A673 (cell line): ENCODE measurements at regions not wholly inside any gene's neighbourhood (a gene's known extent, or its start where the extent isn't known, plus 50 kb on each side); places are given as distances from the start of the nearest gene placed in this dataset.

Experiments
- BruUV-seq: library from RNA; stranded (reverse); fragments of 400-500 nt; replicated peaks from 2 replicates; lab custom pipeline; 2021; lab: Mats Ljungman, UMichigan
- CTCF ChIA-PET: fragments of 300-600 bp; sonication (Branson Sonifier 250); formaldehyde crosslinking; loops from one replicate; lab custom pipeline; 2022; ENCODE audit warnings: antibody characterized with exemption; lab: Charles Lee
- POLR2A ChIA-PET: fragments of 300-600 bp; sonication (Branson Sonifier 250); formaldehyde crosslinking; loops from one replicate; lab custom pipeline; 2022; ENCODE audit warnings: antibody characterized with exemption; ENCODE audit not compliant: low non-redundant PET; lab: Charles Lee
- DNase-seq: peaks from one replicate; pipeline ENCODE4 v3.0.0-alpha.2; 2015; ENCODE audit warnings: low spot score
- H3K27ac ChIP-seq: fragments of 200-600 bp; sonication (generic); 2 replicates; pipeline ENCODE4 v1.5.1; 2016; ENCODE audit warnings: mixed run types, low read depth, mild to moderate bottlenecking, mixed read lengths, antibody characterized with exemption, low read length; ENCODE audit not compliant: poor library complexity, severe bottlenecking
- H3K27me3 ChIP-seq: fragments of 200-600 bp; sonication (generic); replicated peaks from 2 replicates; pipeline ENCODE4 v1.6.1; 2017; ENCODE audit warnings: mixed run types, low read depth, mild to moderate bottlenecking, mixed read lengths, antibody characterized with exemption, low read length; ENCODE audit not compliant: insufficient read depth, poor library complexity
- H3K36me3 ChIP-seq: fragments of 200-600 bp; sonication (generic); 2 replicates; pipeline ENCODE4 v1.6.1; 2016; ENCODE audit warnings: mixed run types, mild to moderate bottlenecking, mixed read lengths, antibody characterized with exemption, low read length; ENCODE audit not compliant: insufficient read depth, poor library complexity, severe bottlenecking
- H3K4me1 ChIP-seq: fragments of 200-600 bp; sonication (generic); 2 replicates; pipeline ENCODE4 v1.6.1; 2017; ENCODE audit warnings: mixed run types, mild to moderate bottlenecking, mixed read lengths, antibody characterized with exemption, low read length; ENCODE audit not compliant: insufficient read depth, poor library complexity, severe bottlenecking
- H3K4me3 ChIP-seq: fragments of 200-600 bp; sonication (generic); 2 replicates; pipeline ENCODE4 v1.5.1; 2016; ENCODE audit warnings: low read depth, mixed run types, mild to moderate bottlenecking, mixed read lengths, low read length; ENCODE audit not compliant: poor library complexity, severe bottlenecking
- H3K9me3 ChIP-seq: fragments of 200-600 bp; sonication (generic); 2 replicates; pipeline ENCODE4 v1.6.1; 2016; ENCODE audit warnings: mixed run types, low read depth, mild to moderate bottlenecking, mixed read lengths, antibody characterized with exemption, low read length; ENCODE audit not compliant: poor library complexity, severe bottlenecking
- EZH2 ChIP-seq: fragments of 200-600 bp; sonication (generic); IDR thresholded peaks from 2 replicates; pipeline ENCODE4 v1.6.1; 2017; ENCODE audit warnings: borderline replicate concordance, low read depth, mild to moderate bottlenecking, mixed read lengths, antibody characterized with exemption, low read length; ENCODE audit not compliant: poor library complexity, severe bottlenecking
- intact Hi-C: fragments of 100-400 bp; cut with micrococcal nuclease; formaldehyde crosslinking; loops from one replicate; pipeline ENCODE4 v1.10.0; 2022; ENCODE audit not compliant: unreplicated experiment
- TF ChIP-seq, protein P1 (sequence below): fragments of 300-800, 200-600 bp; sonication (generic); conservative IDR thresholded peaks from 2 replicates; pipeline ENCODE4 v1.5.1; 2017; ENCODE audit warnings: low read depth, mild to moderate bottlenecking, antibody characterized with exemption, low read length, moderate library complexity, mixed read lengths

DNA sequence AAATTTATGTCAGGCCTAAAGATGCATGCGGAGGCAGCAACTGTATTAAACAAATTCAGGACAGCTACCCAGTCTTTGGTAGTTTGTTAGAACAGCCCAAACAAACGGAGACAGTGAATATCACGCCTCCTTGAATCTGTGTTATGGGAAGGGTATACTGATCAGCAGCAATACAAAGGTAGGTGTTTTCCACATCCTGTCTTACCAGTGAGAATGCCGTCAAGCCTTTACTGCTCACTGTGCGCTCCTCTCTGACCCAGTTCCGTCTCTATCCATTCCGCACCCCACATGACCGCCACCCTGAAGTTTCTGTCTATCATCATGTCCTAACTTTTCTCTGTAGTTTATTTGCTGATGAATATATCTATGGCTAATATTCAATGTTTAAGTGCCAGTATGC is 473.3 kb downstream of the LPIN1 start:
- Histone ChIP-seq H3K36me3 (no peaks in the 10 kb centered on the region), H3K27me3 (no peaks in the 10 kb centered on the region), H3K4me1 (no peaks in the 10 kb centered on the region), H3K4me3 (no peak overlapping the region), H3K9me3 (peaks cover 15% of the 10 kb centered on the region), H3K27ac (no peak overlapping the region)
- intact Hi-C loops = no loop called here
- ChIA-PET CTCF (no interaction called here), POLR2A (no interaction called here)
- TF ChIP-seq, protein P1, sequence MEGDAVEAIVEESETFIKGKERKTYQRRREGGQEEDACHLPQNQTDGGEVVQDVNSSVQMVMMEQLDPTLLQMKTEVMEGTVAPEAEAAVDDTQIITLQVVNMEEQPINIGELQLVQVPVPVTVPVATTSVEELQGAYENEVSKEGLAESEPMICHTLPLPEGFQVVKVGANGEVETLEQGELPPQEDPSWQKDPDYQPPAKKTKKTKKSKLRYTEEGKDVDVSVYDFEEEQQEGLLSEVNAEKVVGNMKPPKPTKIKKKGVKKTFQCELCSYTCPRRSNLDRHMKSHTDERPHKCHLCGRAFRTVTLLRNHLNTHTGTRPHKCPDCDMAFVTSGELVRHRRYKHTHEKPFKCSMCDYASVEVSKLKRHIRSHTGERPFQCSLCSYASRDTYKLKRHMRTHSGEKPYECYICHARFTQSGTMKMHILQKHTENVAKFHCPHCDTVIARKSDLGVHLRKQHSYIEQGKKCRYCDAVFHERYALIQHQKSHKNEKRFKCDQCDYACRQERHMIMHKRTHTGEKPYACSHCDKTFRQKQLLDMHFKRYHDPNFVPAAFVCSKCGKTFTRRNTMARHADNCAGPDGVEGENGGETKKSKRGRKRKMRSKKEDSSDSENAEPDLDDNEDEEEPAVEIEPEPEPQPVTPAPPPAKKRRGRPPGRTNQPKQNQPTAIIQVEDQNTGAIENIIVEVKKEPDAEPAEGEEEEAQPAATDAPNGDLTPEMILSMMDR = no peak
- TF ChIP-seq EZH2 = no peak
- no TSS peak for BruUV-seq
- no peak for DNase-seq

DNA sequence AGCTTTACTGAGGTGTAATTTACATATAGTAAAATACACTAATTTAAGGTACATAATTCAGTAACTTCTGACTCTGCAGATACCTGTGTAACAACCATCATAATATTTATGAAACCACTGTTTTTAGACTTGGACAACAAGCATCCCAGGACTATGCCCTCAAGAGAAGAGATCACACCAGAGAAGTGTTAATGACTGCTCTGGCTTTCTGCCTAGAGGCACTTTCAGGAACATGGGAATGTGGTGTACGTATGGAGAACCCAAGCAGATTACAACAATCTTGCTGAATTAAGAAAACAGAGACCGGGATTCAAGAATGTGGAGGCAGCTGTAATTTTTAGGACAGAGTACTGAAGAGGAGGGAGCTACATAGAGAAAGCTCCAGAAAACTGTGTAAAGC is 475.2 kb downstream of the LPIN1 start:
- CTCF ChIA-PET = no interaction called here

DNA sequence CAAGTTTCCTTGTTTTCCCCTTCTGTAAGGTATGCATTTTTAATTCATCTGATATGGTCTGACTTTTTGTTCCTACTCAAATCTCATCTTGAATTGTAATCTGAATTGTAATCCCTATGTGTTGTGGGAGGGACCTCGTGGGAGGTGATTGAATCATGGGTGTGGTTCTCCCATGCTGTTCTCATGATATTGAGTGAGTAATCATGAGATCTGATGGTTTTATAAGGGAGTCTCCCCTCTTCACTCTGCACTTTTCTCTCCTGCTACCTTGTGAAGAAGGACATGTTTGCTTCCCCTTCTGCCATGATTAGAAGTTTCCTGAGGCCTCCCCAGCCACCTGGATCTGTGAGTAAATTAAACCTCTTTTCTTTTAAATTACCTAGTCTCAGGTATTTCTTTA is 476.1 kb downstream of the LPIN1 start:
- Histone ChIP-seq H3K9me3 (peaks cover 19% of the 10 kb centered on the region), H3K4me1 (no peaks in the 10 kb centered on the region), H3K36me3 (no peaks in the 10 kb centered on the region), H3K27me3 (no peaks in the 10 kb centered on the region), H3K4me3 (no peak overlapping the region), H3K27ac (no peak overlapping the region)
- TF ChIP-seq EZH2 = no peak
- TF ChIP-seq, protein P1 = no peak
- DNase-seq = no peak
- intact Hi-C loops = no loop called here
- CTCF ChIA-PET = no interaction called here
- POLR2A ChIA-PET = no interaction called here
- no TSS peak for BruUV-seq

More for the DNA sequence above, 475.2 kb downstream of the LPIN1 start:
- TF ChIP-seq, protein P1 = no peak
- TF ChIP-seq EZH2 = no peak
- no peaks in the 10 kb centered on the region for H3K27me3 ChIP-seq
- no peak overlapping the region for H3K27ac ChIP-seq
- POLR2A ChIA-PET = no interaction called here
- DNase-seq = no peak
- H3K9me3 ChIP-seq = peaks cover 19% of the 10 kb centered on the region
- H3K4me1 ChIP-seq = no peaks in the 10 kb centered on the region
- H3K4me3 ChIP-seq = no peak overlapping the region
- BruUV-seq = no TSS peak
- intact Hi-C loops = no loop called here
- no peaks in the 10 kb centered on the region for H3K36me3 ChIP-seq
